CD8-positive, alpha-beta memory T cell (primary cell): ENCODE measurements at regions not wholly inside any gene's neighbourhood (a gene's known extent, or its start where the extent isn't known, plus 50 kb on each side); places are given as distances from the start of the nearest gene placed in this dataset.

Experiments used
- CTCF ChIA-PET: fragments of 350-600 bp; sonication (Branson Sonifier 250); formaldehyde crosslinking; loops from one replicate; lab custom pipeline; 2021; ENCODE audit warnings: antibody characterized with exemption; lab: Charles Lee
- POLR2A ChIA-PET: fragments of 350-600 bp; sonication (Branson Sonifier 250); formaldehyde crosslinking; loops from one replicate; lab custom pipeline; 2021; ENCODE audit warnings: antibody characterized with exemption; lab: Charles Lee
- DNase-seq, 5 donors: peaks; one replicate each; pipeline versions ENCODE4 v3.0.0 to v3.0.0-alpha.2; 2020 to 2022; ENCODE audit warnings: mixed read lengths in 1 of 5
- H3K27ac ChIP-seq: one replicate; pipeline ENCODE4 v1.7.0; 2013; ENCODE audit warnings: low read depth, mild to moderate bottlenecking, low read length, moderate library complexity
- H3K27me3 ChIP-seq: 2 replicates; pipeline ENCODE4 v1.7.0; 2013; ENCODE audit warnings: low read length, mild to moderate bottlenecking; ENCODE audit not compliant: insufficient read depth, poor library complexity, severe bottlenecking
- H3K36me3 ChIP-seq: 2 replicates; pipeline ENCODE4 v1.7.0; 2013; ENCODE audit warnings: mild to moderate bottlenecking, low read length, moderate library complexity; ENCODE audit not compliant: insufficient read depth
- H3K4me1 ChIP-seq: 2 replicates; pipeline ENCODE4 v1.7.0; 2013; ENCODE audit warnings: mild to moderate bottlenecking, low read length, moderate library complexity; ENCODE audit not compliant: insufficient read depth
- H3K4me3 ChIP-seq: 2 replicates; pipeline ENCODE4 v1.7.0; 2013; ENCODE audit warnings: mild to moderate bottlenecking, low read length
- H3K9me3 ChIP-seq: 2 replicates; pipeline ENCODE4 v1.7.0; 2013; ENCODE audit warnings: mild to moderate bottlenecking, low read length
- H3K27ac Mint-ChIP-seq, 8 donors: one replicate each; pipeline ENCODE4 v1.8.0; 2020 to 2021; ENCODE audit warnings: mixed read lengths in 8 of 8, mild to moderate bottlenecking in 6 of 8, inconsistent platforms in 3 of 8, moderate library complexity in 3 of 8
- H3K27me3 Mint-ChIP-seq, 2 donors: one replicate each; pipeline ENCODE4 v1.8.0; 2020 to 2021; ENCODE audit warnings: mixed read lengths in 2 of 2, mild to moderate bottlenecking in 1 of 2, moderate library complexity in 1 of 2
- H3K36me3 Mint-ChIP-seq, 3 donors: one replicate each; pipeline ENCODE4 v1.8.0; 2020 to 2021; ENCODE audit warnings: mixed read lengths in 3 of 3, inconsistent platforms in 1 of 3, mild to moderate bottlenecking in 1 of 3
- H3K4me1 Mint-ChIP-seq, 3 donors: one replicate each; pipeline ENCODE4 v1.8.0; 2020 to 2021; ENCODE audit warnings: mixed read lengths in 3 of 3, inconsistent platforms in 1 of 3, mild to moderate bottlenecking in 1 of 3
- H3K4me3 Mint-ChIP-seq, 7 donors: one replicate each; pipeline ENCODE4 v1.8.0; 2020 to 2021; ENCODE audit warnings: mixed read lengths in 7 of 7, mild to moderate bottlenecking in 6 of 7, moderate library complexity in 4 of 7, inconsistent platforms in 2 of 7
- H3K9me3 Mint-ChIP-seq, 5 donors: one replicate each; pipeline ENCODE4 v1.8.0; 2020 to 2022; ENCODE audit warnings: mixed read lengths in 5 of 5, mild to moderate bottlenecking in 3 of 5, moderate library complexity in 2 of 5, inconsistent platforms in 1 of 5

- Histone ChIP-seq H3K4me3 (no peak overlapping the region), H3K4me1 (no peaks in the 10 kb centered on the region), H3K27me3 (no peaks in the 10 kb centered on the region), H3K27ac (no peak overlapping the region), H3K9me3 (no peaks in the 10 kb centered on the region), H3K36me3 (no peaks in the 10 kb centered on the region)
- Mint-ChIP-seq H3K36me3 (no peaks in the 10 kb centered on the region), H3K9me3 (no peaks in the 10 kb centered on the region), H3K4me3 (no peak overlapping the region), H3K27me3 (peaks cover 0 to 2% of the 10 kb centered on the region in 2 donors), H3K4me1 (peaks cover 3 to 17% (median 14%) of the 10 kb centered on the region in 3 donors), H3K27ac (no peak overlapping the region)
- no peak for DNase-seq
- POLR2A ChIA-PET = no interaction called here
- CTCF ChIA-PET = interaction anchor here (0.8 to 2.1 kb wide), 4 partner anchors 9 to 200 kb away, joined by 3 to 9 read pairs (median 5); no protein-coding TSS in a partner anchor
These were observed 61.4 kb upstream of the GREB1L start for GRCh38 chr18:21180588-21180987.

GRCh38 chr18:21181766-21182165, 60.3 kb upstream of the GREB1L start:
- no peaks in the 10 kb centered on the region for H3K27me3 ChIP-seq
- ChIA-PET CTCF (interaction anchor here (1.0 to 2.1 kb wide), 2 partner anchors 10 to 13 kb away, joined by 4 to 7 read pairs; no protein-coding TSS in a partner anchor), POLR2A (no interaction called here)
- H3K36me3 ChIP-seq = no peaks in the 10 kb centered on the region
- no peaks in the 10 kb centered on the region for H3K9me3 ChIP-seq
- DNase-seq = no peak
- no peak overlapping the region for H3K4me3 Mint-ChIP-seq
- H3K4me1 ChIP-seq = no peaks in the 10 kb centered on the region
- H3K9me3 Mint-ChIP-seq = no peaks in the 10 kb centered on the region
- no peak overlapping the region for H3K27ac ChIP-seq
- peaks cover 3 to 17% (median 14%) of the 10 kb centered on the region in 3 donors for H3K4me1 Mint-ChIP-seq
- H3K4me3 ChIP-seq = no peak overlapping the region
- H3K27ac Mint-ChIP-seq = no peak overlapping the region
- H3K27me3 Mint-ChIP-seq = peaks cover 0 to 4% of the 10 kb centered on the region in 2 donors
- H3K36me3 Mint-ChIP-seq = no peaks in the 10 kb centered on the region

- no peaks in the 10 kb centered on the region for H3K36me3 ChIP-seq
- Mint-ChIP-seq H3K27ac (no peak overlapping the region), H3K4me1 (peaks cover 3 to 8% (median 6%) of the 10 kb centered on the region in 3 donors), H3K27me3 (peaks cover 5 to 8% of the 10 kb centered on the region in 2 donors), H3K4me3 (no peak overlapping the region), H3K36me3 (no peaks in the 10 kb centered on the region), H3K9me3 (no peaks in the 10 kb centered on the region)
- no peaks in the 10 kb centered on the region for H3K4me1 ChIP-seq
- no peaks in the 10 kb centered on the region for H3K27me3 ChIP-seq
- no peak overlapping the region for H3K4me3 ChIP-seq
- DNase-seq = no peak
- ChIA-PET POLR2A (no interaction called here), CTCF (no interaction called here)
- H3K27ac ChIP-seq = no peak overlapping the region
- H3K9me3 ChIP-seq = no peaks in the 10 kb centered on the region
These were observed 58.4 kb upstream of the GREB1L start for GRCh38 chr18:21183670-21184069.

- Histone ChIP-seq H3K9me3 (no peaks in the 10 kb centered on the region), H3K36me3 (no peaks in the 10 kb centered on the region), H3K27me3 (no peaks in the 10 kb centered on the region), H3K4me1 (no peaks in the 10 kb centered on the region), H3K4me3 (no peak overlapping the region), H3K27ac (no peak overlapping the region)
- Mint-ChIP-seq H3K4me3 (no peak overlapping the region), H3K27ac (no peak overlapping the region), H3K36me3 (no peaks in the 10 kb centered on the region), H3K9me3 (no peaks in the 10 kb centered on the region), H3K27me3 (peaks cover 6 to 12% of the 10 kb centered on the region in 2 donors), H3K4me1 (peaks cover 3 to 4% (median 4%) of the 10 kb centered on the region in 3 donors)
- POLR2A ChIA-PET = no interaction called here
- no peak for DNase-seq
- CTCF ChIA-PET = no interaction called here
These were observed 57.5 kb upstream of the GREB1L start for GRCh38 chr18:21184396-21184996.

- H3K27ac ChIP-seq = no peak overlapping the region
- Mint-ChIP-seq H3K36me3 (no peaks in the 10 kb centered on the region), H3K27ac (no peak overlapping the region), H3K27me3 (peaks cover 6 to 30% of the 10 kb centered on the region in 2 donors), H3K4me1 (no peaks in the 10 kb centered on the region), H3K9me3 (no peaks in the 10 kb centered on the region), H3K4me3 (no peak overlapping the region)
- H3K4me3 ChIP-seq = no peak overlapping the region
- ChIA-PET POLR2A (no interaction called here), CTCF (no interaction called here)
- no peaks in the 10 kb centered on the region for H3K4me1 ChIP-seq
- H3K36me3 ChIP-seq = no peaks in the 10 kb centered on the region
- no peaks in the 10 kb centered on the region for H3K9me3 ChIP-seq
- no peaks in the 10 kb centered on the region for H3K27me3 ChIP-seq
- DNase-seq = no peak
These were observed 54.1 kb upstream of the GREB1L start for GRCh38 chr18:21187886-21188285.

GRCh38 chr18:21191596-21192307, 50.3 kb upstream of the GREB1L start:
- H3K36me3 ChIP-seq = no peaks in the 10 kb centered on the region
- no peaks in the 10 kb centered on the region for H3K36me3 Mint-ChIP-seq
- no peaks in the 10 kb centered on the region for H3K9me3 ChIP-seq
- no peak overlapping the region for H3K4me3 ChIP-seq
- H3K4me3 Mint-ChIP-seq = no peak overlapping the region
- no peak overlapping the region for H3K27ac Mint-ChIP-seq
- no peak for DNase-seq
- ChIA-PET POLR2A (no interaction called here), CTCF (interaction anchor here (0.9 to 1.4 kb wide), 2 partner anchors 10 to 11 kb away, joined by 3 to 4 read pairs; no protein-coding TSS in a partner anchor)
- no peaks in the 10 kb centered on the region for H3K27me3 ChIP-seq
- no peak overlapping the region for H3K27ac ChIP-seq
- peaks cover 7 to 35% of the 10 kb centered on the region in 2 donors for H3K27me3 Mint-ChIP-seq
- H3K9me3 Mint-ChIP-seq = no peaks in the 10 kb centered on the region
- no peaks in the 10 kb centered on the region for H3K4me1 ChIP-seq
- no peaks in the 10 kb centered on the region for H3K4me1 Mint-ChIP-seq
